Muscle of leg (tissue), 3 donors: ENCODE measurements at regions not wholly inside any gene's neighbourhood (a gene's known extent, or its start where the extent isn't known, plus 50 kb on each side); places are given as distances from the start of the nearest gene placed in this dataset.

Experiments used
- DNase-seq: peaks from one replicate; pipeline ENCODE4 v3.0.0; 2013
- H3K27ac ChIP-seq: one replicate; pipeline ENCODE4 v1.5.1; 2013; ENCODE audit warnings: mild to moderate bottlenecking, low read length, control low read depth
- H3K27me3 ChIP-seq: one replicate; pipeline ENCODE4 v1.6.1; 2013; ENCODE audit warnings: low read length; ENCODE audit not compliant: control insufficient read depth, insufficient read depth
- H3K36me3 ChIP-seq: one replicate; pipeline ENCODE4 v1.6.1; 2013; ENCODE audit warnings: low read length; ENCODE audit not compliant: control insufficient read depth, insufficient read depth
- H3K4me1 ChIP-seq: one replicate; pipeline ENCODE4 v1.6.1; 2013; ENCODE audit warnings: low read length; ENCODE audit not compliant: control insufficient read depth, insufficient read depth
- H3K4me3 ChIP-seq: one replicate; pipeline ENCODE4 v1.5.1; 2013; ENCODE audit warnings: low read length, control low read depth
- H3K9me3 ChIP-seq: replicated peaks from 2 replicates; pipeline ENCODE4 v1.6.1; 2013; ENCODE audit warnings: low read depth, low read length; ENCODE audit not compliant: control insufficient read depth
- WGBS: methylation state at CpG from one replicate; pipeline ENCODE4 v1.1.5; 2013; ENCODE audit warnings: missing lambda C conversion rate; ENCODE audit not compliant: insufficient coverage; 5-methylcytosine and 5-hydroxymethylcytosine counted together

GRCh38 chr1:218166268-218166945 lies 118.7 kb upstream of the RRP15 start:
- H3K27me3 ChIP-seq, result peaks cover 32% of the 10 kb centered on the region
- no peaks in the 10 kb centered on the region for H3K36me3 ChIP-seq
- H3K27ac ChIP-seq, result no peak overlapping the region
- peaks cover 16% of the 10 kb centered on the region for H3K4me1 ChIP-seq
- DNase-seq, result peak; percentile 5
- 31% methylated on average over 2 of the region's 8 CpGs for whole genome bisulfite sequencing
- H3K9me3 ChIP-seq, result no peaks in the 10 kb centered on the region
- no peak overlapping the region for H3K4me3 ChIP-seq

DNA sequence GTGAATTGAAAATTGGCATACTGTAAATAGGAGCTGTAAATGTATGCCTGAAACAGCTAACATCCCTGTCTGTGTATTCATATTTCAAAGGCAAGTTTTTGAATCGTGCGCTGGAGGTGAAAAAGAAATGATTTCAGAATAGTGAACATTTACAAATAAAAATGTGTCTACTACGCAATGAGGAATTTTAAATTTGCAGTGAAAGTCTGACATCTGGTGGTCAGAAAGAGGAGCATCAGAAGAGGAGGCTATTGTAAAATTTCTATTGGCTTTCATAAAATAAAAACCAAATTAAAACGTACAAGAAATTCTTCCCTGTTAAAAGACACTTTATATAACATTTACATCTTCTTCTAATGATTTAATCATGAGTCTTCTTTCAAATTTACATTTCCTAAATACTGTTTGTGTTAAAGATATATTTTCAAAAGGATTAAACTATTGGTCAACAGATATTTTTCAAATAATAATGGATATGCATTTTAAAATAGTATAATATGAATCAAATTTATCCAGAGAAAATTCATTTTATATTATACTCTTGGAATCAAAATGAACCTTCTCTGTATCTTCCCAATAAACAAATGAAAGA lies 113.7 kb upstream of the RRP15 start:
- Histone ChIP-seq H3K4me3 (no peak overlapping the region), H3K36me3 (no peaks in the 10 kb centered on the region), H3K9me3 (no peaks in the 10 kb centered on the region), H3K27ac (no peak overlapping the region), H3K4me1 (no peaks in the 10 kb centered on the region), H3K27me3 (peaks cover under 1% of the 10 kb centered on the region)
- no CpG with 5 or more reads among the region's 4 CpGs for WGBS
- peak; percentile 70 for DNase-seq

DNA sequence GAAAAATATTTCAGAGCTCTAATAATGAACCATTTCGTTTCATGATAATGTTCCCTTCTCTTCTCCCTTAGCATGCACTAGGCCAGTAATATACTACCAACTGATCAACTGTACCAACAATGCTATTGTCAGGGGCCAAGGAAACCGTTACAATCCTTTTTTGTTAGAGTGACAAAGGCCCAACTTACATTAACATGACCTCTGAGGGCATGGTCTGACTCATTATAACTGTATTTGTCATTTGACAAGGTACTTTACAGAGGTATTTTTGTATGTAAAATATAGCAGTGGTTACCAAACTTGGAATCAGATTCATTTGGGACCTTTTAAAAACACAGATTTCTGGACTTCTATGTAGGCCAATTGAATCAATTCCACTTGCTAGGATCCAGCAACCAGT lies 102.6 kb upstream of the RRP15 start:
- WGBS, result no CpG with 5 or more reads among the region's 2 CpGs
- Histone ChIP-seq H3K36me3 (no peaks in the 10 kb centered on the region), H3K27ac (no peak overlapping the region), H3K4me3 (no peak overlapping the region), H3K27me3 (no peaks in the 10 kb centered on the region), H3K9me3 (no peaks in the 10 kb centered on the region), H3K4me1 (no peaks in the 10 kb centered on the region)
- no peak for DNase-seq

DNA sequence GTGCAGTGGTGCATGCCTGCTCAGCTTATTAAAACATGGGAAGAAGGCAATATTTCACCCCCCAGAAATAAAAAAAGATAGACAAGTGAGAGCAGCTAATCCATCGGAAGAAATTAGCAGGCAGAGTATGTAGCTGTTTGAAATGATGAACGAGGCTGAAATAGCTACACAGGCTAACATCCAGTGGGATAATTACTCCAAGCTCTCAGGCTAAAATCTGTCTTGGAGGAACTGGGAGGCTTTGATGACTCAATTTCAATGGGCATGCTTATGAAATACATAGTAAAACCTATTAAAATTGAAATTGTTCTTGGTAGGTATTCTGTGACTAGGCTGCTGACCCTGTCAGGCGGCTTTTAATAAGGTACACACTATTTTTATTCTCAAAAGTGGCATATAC lies 84.1 kb upstream of the RRP15 start:
- no peak overlapping the region for H3K4me3 ChIP-seq
- H3K9me3 ChIP-seq, result no peaks in the 10 kb centered on the region
- no peaks in the 10 kb centered on the region for H3K27me3 ChIP-seq
- H3K4me1 ChIP-seq, result no peaks in the 10 kb centered on the region
- no peak for DNase-seq
- H3K27ac ChIP-seq, result no peak overlapping the region
- H3K36me3 ChIP-seq, result no peaks in the 10 kb centered on the region
- WGBS, result no CpG with 5 or more reads among the region's 3 CpGs

GRCh38 chr1:218201601-218202000 lies 83.5 kb upstream of the RRP15 start:
- no peaks in the 10 kb centered on the region for H3K27me3 ChIP-seq
- H3K9me3 ChIP-seq, result no peaks in the 10 kb centered on the region
- H3K4me3 ChIP-seq, result no peak overlapping the region
- no peak overlapping the region for H3K27ac ChIP-seq
- WGBS, result no CpG with 5 or more reads among the region's 1 CpG
- no peaks in the 10 kb centered on the region for H3K4me1 ChIP-seq
- DNase-seq, result no peak
- H3K36me3 ChIP-seq, result no peaks in the 10 kb centered on the region

DNA sequence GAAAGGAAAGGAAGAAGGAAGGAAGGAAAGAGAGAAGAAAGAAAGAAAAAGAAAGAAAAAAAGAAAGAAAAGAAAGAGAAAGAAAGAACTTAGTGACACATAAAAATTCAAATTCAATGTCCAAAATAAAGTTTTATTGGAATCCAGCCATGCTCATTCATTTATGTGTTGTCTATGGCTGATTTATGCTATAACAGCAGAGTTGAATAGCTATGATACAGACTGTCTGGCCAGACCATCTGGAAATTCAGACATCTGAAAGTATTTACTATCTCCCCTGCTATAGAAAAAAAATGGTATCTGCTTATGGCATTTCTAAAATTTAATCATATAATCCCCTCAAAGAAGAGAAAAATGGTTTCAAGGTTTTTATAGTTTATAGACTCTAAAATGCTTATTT lies 79.4 kb upstream of the RRP15 start:
- Histone ChIP-seq H3K27me3 (no peaks in the 10 kb centered on the region), H3K27ac (no peak overlapping the region), H3K9me3 (no peaks in the 10 kb centered on the region), H3K36me3 (no peaks in the 10 kb centered on the region), H3K4me3 (no peak overlapping the region), H3K4me1 (no peaks in the 10 kb centered on the region)
- peak; percentile 15 for DNase-seq

DNA sequence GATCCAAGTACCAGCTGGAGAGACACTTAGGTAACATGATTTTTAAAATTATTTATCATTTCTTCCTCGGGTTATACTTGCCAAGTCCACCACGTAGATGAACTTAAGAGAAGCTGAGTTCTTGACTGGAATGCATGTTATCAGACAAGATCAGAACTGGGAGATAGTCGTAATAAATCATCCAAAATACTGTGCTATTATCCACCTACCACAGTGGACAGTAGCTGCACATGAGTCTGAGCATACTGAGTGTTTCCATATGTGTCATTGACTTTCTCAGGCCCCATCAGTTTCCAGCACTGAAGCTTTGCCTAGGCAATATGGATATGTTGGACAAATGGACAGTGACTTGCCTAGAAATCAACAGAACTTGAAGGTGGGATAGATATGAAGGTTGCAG lies 77.9 kb upstream of the RRP15 start:
- no peak for DNase-seq
- no peak overlapping the region for H3K27ac ChIP-seq
- H3K27me3 ChIP-seq, result no peaks in the 10 kb centered on the region
- H3K9me3 ChIP-seq, result no peaks in the 10 kb centered on the region
- H3K4me3 ChIP-seq, result no peak overlapping the region
- H3K4me1 ChIP-seq, result no peaks in the 10 kb centered on the region
- H3K36me3 ChIP-seq, result no peaks in the 10 kb centered on the region
- WGBS, result no CpG with 5 or more reads among the region's 3 CpGs

- no CpG with 5 or more reads among the region's 3 CpGs for WGBS
- DNase-seq, result no peak
Measured at GRCh38 chr1:218209351-218209861, 75.7 kb upstream of the RRP15 start.

GRCh38 chr1:218211241-218211640 lies 73.9 kb upstream of the RRP15 start:
- Histone ChIP-seq H3K36me3 (no peaks in the 10 kb centered on the region), H3K4me3 (no peak overlapping the region), H3K27me3 (peaks cover 2% of the 10 kb centered on the region), H3K9me3 (no peaks in the 10 kb centered on the region), H3K4me1 (no peaks in the 10 kb centered on the region), H3K27ac (no peak overlapping the region)
- DNase-seq, result no peak

More at GRCh38 chr1:218209351-218209861, 75.7 kb upstream of the RRP15 start:
- no peak overlapping the region for H3K4me3 ChIP-seq
- H3K4me1 ChIP-seq, result no peaks in the 10 kb centered on the region
- H3K27ac ChIP-seq, result no peak overlapping the region
- no peaks in the 10 kb centered on the region for H3K36me3 ChIP-seq
- peaks cover under 1% of the 10 kb centered on the region for H3K27me3 ChIP-seq
- no peaks in the 10 kb centered on the region for H3K9me3 ChIP-seq

- H3K4me3 ChIP-seq, result no peak overlapping the region
- peaks cover 4% of the 10 kb centered on the region for H3K27me3 ChIP-seq
- WGBS, result no CpG with 5 or more reads among the region's 4 CpGs
- DNase-seq, result no peak
- no peak overlapping the region for H3K27ac ChIP-seq
- no peaks in the 10 kb centered on the region for H3K4me1 ChIP-seq
- H3K9me3 ChIP-seq, result no peaks in the 10 kb centered on the region
- H3K36me3 ChIP-seq, result no peaks in the 10 kb centered on the region
Measured at GRCh38 chr1:218217040-218217439, 68.1 kb upstream of the RRP15 start.
